ENCODE measurements at regions not wholly inside any gene's neighbourhood (a gene's known extent, or its start where the extent isn't known, plus 50 kb on each side); places are given as distances from the start of the nearest gene placed in this dataset.

DNA sequence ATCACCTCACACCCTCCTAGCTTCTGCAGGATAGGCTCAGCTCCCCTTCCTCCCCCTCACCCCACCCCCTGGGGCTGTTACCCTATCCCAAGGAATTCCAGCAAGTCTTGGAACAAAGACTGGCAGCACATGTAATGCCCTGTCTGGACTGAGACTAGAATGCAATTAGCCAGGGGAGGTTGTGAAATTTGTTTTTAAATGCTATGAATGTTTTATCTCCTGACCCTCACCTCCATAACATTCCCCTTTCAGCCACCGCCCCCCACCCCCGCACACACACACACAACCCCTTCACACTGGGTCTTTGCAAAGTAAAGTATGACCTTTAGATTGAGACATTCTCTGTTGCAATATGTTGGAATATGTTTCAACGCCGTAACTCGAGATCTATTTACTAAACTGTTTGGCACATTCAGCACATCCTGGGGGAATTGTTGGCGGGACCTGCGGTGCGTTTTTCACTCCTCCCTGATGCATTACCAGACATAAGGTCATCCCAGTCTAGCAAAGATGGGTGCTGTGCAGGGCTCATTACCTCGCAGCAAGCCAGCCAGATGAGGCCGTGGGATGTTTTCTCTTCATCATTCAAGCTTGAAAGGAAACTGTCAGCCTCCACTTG lies 290.7 kb upstream of the SLC14A2 start:
- no peak for TF ChIP-seq EZH2 (IDR thresholded peaks at IDR 0.05; ENCODE audit: borderline replicate concordance, low read depth, low read length, severe bottlenecking)
- TF ChIP-seq, protein P1, sequence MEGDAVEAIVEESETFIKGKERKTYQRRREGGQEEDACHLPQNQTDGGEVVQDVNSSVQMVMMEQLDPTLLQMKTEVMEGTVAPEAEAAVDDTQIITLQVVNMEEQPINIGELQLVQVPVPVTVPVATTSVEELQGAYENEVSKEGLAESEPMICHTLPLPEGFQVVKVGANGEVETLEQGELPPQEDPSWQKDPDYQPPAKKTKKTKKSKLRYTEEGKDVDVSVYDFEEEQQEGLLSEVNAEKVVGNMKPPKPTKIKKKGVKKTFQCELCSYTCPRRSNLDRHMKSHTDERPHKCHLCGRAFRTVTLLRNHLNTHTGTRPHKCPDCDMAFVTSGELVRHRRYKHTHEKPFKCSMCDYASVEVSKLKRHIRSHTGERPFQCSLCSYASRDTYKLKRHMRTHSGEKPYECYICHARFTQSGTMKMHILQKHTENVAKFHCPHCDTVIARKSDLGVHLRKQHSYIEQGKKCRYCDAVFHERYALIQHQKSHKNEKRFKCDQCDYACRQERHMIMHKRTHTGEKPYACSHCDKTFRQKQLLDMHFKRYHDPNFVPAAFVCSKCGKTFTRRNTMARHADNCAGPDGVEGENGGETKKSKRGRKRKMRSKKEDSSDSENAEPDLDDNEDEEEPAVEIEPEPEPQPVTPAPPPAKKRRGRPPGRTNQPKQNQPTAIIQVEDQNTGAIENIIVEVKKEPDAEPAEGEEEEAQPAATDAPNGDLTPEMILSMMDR (IDR thresholded peaks at IDR 0.05; ENCODE audit: extremely low read depth in 1 of 2, insufficient read depth in 1 of 2, low read depth in 1 of 2, low read length in 2 of 2) = no peak

Data from endothelial cell of umbilical vein (primary cell).